ENCODE measurements at regions not wholly inside any gene's neighbourhood (a gene's known extent, or its start where the extent isn't known, plus 50 kb on each side); places are given as distances from the start of the nearest gene placed in this dataset.

DNA sequence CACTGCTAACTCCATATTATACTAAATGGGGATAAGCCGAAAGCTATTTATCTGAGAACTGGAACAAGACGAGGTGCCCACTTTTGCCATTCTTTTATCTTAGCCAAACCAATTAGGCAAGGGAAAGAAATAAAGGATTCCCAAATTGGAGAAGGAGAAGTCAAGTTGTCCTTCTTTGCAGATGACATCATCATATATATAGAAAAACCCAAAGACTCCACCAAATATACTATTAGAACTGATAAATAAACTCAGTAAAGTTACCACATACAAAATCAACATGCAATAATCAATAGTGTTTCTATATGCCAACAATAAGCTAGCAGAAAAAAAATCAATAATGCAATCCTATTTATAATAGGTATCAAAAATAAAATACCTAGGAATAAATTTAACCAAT is 570.3 kb upstream of the EPHA7 start:
- no peak for DNase-seq (ENCODE audit: low read depth in 4 of 4, low spot score in 2 of 4)

DNA sequence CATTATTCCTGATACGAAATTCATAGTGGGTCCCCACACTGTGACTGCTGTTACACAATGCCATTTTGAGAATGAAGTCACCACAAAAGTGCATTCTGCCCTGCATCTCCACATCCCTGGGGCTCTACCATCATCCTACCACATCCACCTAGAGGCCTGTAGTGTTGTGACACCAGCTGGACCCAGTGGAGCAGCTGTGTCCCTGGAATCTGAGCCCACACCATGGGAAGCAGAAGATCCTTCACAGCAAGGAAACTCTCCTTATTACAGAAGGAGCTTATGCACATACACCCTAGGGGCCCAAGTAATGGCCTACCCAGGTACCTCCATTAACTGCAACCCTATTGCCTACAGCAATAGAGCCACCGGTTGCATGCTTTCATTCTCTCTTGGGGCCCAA is 566.6 kb upstream of the EPHA7 start:
- DNase-seq (ENCODE audit: low read depth in 4 of 4, low spot score in 2 of 4): no peak

DNA sequence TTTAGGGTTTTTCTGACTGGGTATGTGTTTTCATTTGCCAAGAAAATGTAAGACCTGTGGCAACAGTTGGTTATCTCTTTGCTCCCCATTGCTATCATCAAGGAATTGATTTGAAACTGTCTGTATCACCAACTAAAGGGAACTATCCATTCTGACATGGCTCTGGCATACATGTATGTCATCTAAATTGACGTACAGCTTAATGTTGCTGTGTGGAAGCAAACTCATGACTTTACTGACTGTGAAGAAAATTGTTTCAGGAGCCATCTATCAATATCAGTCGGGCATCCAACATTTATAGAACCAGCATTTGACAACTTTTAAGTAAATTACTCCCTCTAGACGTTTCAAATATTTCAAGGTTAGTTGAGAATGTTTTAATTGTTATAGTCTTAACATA is 555.8 kb upstream of the EPHA7 start:
- no peak for DNase-seq (ENCODE audit: low read depth in 4 of 4, low spot score in 2 of 4)

DNA sequence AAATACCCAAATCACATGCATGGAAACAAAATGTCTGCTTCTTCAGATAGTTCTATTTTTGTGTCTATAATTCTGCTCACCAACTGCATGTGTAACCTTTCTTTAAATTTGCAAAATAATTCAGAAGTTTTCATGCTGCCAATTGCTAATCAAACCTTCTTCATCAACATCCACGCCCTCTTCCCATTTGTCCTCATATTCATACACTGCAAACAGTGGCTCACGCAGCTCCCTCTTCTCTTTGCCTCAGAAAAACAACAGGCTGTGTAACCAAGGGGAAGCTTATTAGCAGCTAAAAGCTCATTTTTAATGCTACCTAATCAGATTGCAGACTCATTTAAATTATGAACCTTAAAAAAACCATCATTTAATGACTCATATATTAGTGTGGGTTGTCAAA is 555.0 kb upstream of the EPHA7 start:
- DNase-seq (ENCODE audit: low read depth in 4 of 4, low spot score in 2 of 4): no peak

DNA sequence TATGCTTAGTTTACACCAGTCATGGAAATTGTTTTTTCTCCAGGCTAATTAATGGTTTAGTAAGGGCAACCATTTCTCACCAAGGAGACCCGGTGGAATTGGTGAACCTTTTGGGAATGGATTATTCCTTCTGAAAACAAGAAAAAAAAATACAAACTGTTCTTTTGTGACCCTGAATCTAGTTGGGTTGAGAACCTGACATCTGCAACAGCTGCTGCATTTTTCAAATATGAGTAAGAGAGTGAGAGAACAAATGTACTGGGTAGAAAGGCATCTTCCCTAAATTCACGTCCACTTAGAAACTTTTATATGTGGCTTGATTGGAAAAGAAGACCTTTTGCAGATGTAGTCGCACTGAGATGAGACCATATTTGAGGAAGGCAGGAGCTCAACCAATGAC is 553.4 kb upstream of the EPHA7 start:
- DNase-seq (ENCODE audit: low read depth in 4 of 4, low spot score in 2 of 4): no peak

DNA sequence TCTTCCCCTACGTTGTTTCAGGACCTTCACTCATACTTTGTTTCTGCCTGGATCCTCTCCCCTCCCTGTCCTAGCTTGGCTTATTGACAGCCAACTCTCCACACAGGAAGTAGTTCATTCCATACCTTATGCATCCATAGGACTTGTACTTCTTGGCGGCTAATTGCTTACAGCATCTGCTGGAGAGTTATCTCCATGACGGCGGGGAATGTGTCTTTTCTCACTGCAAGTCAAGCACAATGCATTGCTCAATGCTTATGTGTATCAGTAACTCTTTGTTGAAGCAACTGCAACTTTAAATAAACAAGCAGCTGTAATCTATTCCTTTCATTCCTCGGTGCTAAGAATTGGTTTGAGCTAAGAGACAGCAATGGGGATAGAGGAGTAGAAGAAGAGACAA is 551.3 kb upstream of the EPHA7 start:
- DNase-seq (ENCODE audit: low read depth in 4 of 4, low spot score in 2 of 4): no peak

DNA sequence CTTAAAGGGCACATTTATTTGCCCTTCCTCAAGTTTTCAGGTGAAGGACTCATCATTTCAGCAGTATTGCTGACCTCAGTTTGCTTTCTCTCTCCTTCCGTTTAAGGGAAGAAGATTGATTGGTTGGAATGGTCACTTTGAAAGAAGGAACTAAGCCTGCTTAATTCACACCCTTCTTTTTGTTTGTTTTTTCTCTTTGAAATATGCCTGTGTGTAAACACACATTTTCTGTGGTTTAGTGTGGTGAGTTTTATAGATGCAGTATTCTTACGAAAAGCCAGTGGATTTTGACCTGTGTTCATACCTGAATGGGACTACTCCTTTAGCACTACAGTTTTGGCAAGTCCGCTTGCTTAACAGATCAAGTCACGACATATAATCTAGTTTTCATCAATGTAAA is 548.8 kb upstream of the EPHA7 start:
- DNase-seq (ENCODE audit: low read depth in 4 of 4, low spot score in 2 of 4): no peak

DNA sequence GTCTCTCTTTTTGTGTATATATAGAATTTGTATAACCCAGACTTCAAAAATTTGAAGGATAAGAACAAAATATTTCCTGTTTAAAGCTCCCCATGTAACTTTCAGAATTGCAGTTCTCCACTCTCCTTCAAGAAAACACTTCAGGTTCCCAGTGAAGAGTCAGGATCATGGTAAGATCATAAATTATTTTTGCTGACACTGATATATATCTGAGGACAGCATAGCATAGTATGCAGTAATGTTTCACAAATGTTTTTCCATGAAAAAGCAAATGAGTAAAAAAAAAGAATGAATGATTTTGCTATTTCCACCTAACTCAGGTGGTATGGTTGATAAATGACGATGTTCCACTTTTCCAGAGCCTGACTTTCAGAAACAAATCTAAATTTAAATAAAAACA is 545.6 kb upstream of the EPHA7 start:
- no peak for DNase-seq (ENCODE audit: low read depth in 4 of 4, low spot score in 2 of 4)

DNA sequence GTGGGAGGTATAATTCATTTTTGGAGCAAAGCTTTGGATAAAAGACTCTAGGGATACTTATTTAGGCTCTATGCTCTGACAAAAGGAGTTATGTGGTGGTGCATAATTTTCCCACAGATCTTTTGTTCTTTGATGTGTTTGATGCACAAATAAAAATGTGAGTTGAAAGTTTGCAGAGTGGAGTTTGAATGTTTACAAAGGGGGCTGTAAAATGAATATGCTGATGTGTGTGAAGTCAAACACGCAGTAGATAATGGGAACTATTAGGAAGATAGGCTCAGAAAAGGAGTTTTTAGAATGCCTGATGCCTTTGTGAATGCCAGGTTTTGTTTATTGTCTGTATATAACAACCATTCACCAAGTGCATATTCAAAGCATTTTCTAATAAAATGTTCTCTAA is 545.0 kb upstream of the EPHA7 start:
- DNase-seq (ENCODE audit: low read depth in 4 of 4, low spot score in 2 of 4): no peak

DNA sequence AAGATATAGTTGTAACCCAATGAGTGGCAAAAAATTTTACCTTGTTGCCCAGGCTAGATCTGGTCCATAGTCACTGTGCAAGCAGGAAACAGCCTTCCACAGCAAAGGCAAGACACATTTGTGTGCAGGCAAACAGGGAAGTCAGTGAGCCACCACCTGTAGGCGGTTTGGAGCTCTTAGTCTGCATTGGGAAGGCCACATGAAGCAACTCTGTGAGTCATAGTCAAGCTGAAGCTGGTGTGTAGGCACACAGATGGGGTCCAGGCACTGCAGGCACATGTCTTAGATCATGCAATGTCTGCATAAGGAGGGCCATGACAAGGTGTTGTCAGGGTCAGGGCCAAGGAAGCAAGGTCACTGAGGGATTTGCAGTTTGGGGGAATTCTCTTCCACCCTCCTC is 543.2 kb upstream of the EPHA7 start:
- no peak for DNase-seq (ENCODE audit: low read depth in 4 of 4, low spot score in 2 of 4)

DNA sequence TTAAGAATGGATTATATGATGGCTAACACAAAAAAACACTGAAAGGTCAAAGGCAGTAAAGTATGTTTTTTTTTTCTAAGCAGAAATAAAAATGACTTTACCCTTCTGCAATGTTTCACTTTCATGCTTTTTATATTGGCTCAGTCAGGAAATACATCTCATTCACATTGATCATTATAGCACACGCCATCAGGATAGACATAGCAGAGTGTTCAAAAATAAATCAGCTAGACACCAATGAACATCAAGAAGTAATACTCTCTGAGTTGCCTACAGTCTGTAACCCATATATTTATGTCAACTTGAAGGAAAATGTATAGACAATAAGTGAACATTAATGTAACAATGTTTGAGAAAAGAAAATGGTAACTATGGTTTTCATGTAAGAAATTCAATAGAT is 535.2 kb upstream of the EPHA7 start:
- DNase-seq (ENCODE audit: low read depth in 4 of 4, low spot score in 2 of 4): no peak

DNA sequence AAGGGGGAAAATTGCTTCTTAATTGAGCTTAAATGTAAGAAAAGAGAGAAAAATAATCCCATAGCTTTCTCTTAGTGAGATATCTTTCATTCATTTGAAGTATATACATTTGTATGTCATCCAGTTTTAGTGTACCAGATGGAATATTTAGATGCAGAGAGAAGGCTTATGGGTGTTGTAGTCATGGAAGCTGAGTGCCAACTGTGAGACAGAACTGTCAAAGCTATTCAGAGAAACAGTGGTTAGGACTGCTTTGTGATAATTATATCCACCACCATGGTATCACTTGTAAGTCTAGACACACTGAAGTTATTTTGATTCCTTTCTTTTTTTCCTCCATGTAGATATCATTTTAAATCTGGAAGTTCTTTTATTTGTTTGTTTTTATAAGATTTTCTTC is 524.3 kb upstream of the EPHA7 start:
- DNase-seq (ENCODE audit: low read depth in 4 of 4, low spot score in 2 of 4): no peak

DNA sequence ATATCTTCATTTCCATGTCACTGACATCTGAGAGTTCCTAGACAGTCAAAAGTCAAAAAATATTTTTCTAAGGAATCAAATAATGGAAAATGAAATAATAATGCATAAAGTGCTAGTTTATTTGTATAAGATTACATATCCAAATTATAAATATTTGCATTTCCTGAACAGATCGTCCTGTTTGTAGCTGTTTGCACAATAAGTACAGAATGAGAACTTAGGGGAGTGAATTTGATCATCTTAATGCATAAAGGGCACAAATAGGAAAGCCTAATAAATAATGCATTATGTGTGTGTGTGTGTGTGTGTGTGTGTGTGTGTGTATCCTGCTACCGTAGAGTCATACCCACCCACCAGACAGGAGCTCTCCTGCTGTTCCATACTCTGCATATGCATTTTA is 521.0 kb upstream of the EPHA7 start:
- no peak for DNase-seq (ENCODE audit: low read depth in 4 of 4, low spot score in 2 of 4)

DNA sequence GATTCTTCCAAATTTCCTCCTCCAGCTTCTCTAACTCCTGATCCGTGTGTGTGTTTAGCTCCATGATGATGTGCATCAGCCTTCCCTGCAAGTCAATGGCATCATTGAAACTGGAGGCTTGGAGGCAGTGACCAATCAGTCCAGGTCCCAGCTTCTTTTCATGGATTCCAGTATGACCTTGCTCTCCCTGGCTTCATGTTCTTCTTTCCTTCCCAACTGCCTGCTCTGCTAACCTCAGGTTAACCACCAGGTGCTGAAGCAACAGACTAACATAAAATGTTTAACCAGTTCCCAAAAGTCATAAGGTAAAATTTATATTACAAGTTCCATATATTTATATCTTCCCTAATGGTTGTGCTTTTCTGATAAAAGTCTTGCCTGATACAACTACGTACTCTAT is 512.8 kb upstream of the EPHA7 start:
- no peak for DNase-seq (ENCODE audit: low read depth in 4 of 4, low spot score in 2 of 4)

DNA sequence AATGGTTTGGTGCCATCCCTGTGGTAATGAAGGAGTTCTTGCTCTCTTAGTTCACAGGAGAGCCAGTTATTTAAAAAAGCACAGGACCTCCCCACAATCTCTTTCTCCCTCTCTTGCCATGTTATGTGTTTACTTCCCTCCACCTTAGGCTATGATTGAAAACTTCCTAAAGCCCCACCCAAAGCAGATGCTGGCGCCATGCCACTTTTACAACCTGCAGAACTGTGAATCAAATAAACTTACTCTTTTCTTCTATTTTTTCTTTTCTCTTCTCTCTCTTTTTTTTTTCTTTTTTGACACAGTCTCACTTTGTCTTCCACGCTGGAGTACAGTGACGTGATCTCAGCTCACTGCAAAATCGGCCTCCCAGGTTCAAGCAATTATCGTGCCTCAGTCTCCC is 508.4 kb upstream of the EPHA7 start:
- no peak for DNase-seq (ENCODE audit: low read depth in 4 of 4, low spot score in 2 of 4)

DNA sequence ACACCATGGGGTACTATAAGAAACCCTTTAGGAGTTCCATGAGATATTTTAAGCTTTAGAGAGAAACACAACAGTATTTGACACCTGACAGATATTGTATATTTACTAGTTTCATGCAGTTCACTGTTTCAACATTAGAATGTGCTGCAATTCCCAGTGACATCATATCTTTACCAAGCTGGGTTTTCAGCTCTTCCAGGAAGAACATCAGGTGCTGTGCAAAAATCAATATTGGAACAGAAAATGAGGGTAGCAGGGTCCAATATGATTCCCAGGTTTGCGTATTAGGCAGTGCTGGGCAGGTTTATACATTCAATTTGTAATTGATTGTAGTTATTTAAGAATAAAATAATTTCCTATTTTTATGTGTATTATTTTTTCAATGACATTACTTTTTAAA is 500.0 kb upstream of the EPHA7 start:
- no peak for DNase-seq (ENCODE audit: low read depth in 4 of 4, low spot score in 2 of 4)

DNA sequence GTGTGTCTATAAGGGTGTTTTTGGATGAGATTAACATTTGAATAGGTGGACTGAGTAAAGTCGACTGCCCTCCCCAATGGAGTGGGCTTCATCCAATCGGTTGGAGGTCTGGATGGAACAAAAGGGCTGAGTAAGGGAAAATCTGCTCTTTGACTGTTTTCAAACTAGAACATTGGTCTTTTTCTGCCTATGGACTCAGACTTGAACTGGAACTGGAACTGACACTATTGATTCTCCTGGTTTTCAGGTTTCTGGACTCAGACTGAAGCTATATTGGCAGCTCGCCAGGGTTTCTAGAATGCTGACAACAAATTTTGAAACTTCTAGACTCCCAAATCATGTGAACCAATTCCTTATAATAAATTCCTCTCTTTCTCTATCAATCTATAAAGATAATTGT is 498.9 kb upstream of the EPHA7 start:
- no peak for DNase-seq (ENCODE audit: low read depth in 4 of 4, low spot score in 2 of 4)

DNA sequence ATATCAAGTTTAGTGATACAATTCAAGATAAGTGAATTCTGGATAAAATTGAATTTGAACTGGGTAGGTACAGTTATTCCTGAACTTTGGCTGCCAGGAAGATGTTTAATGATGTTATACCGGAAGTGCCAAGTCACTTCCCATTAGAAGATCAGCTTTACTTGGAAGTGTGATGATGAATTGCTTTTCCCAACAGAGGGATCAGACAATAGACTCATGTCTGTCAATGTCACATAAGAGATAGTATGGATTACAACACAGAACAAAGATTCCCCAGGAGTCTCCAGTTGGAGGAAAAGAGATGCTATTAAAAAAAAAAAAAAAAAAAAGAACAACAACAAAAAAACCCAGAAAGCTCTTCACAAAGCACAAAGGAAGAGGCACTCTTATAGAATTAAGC is 497.9 kb upstream of the EPHA7 start:
- DNase-seq (ENCODE audit: low read depth in 4 of 4, low spot score in 2 of 4): no peak

DNA sequence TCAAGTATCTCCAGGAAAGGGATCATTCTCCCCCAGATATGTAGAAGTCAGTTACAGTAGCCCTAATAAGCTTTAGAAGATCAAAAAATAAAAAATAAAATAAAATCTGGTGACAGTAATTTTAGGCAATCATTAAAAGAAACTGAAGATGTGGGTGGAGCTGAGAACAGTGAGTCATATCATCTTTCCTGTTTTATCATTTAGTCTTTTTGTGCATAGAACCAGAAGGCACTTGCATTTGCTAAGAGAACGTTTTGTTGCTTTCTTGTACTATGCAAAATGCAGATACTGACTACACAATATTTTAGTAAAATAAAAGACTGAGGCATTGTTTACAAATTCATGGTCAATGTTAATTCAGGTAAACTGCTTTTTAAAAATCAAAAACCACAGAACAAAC is 497.4 kb upstream of the EPHA7 start:
- no peak for DNase-seq (ENCODE audit: low read depth in 4 of 4, low spot score in 2 of 4)

DNA sequence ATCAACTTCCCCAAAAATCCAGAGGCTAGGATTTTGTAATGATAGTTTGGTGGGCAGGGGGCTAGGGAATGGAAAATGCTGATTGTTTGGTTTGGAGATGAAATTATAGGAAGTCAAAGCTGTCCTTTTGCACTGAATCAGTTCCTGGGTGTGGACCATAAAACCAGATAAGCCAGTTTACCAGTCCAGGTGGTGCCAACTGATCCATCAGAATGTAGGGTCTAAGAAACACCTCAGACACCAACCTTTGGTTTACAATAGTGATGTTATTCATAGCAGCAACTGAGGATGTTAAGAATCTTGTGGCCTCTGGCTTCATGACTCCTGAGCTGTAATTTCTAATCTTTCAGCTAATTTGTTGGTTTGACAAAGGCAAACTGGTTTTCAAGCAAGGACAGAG is 496.6 kb upstream of the EPHA7 start:
- DNase-seq (ENCODE audit: low read depth in 4 of 4, low spot score in 2 of 4): no peak

DNA sequence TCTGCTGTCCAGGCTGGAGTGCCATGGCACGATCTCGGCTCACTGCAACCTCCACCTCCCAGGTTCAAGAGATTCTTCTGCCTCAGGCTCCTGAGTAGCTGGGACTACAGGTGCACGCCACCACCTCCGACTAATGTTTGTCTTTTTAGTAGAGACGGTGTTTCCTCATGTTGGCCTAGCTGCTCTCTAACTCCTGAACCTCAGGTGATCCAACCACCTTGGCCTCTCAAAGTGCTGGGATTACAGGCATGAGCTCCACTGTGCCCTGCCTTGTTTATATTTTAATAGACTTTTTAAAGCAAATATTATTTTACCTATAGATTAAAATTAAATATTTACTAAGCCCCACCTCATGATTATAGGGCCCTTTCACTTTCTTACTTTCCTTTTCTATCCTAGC is 483.2 kb upstream of the EPHA7 start:
- no peak for DNase-seq (ENCODE audit: low read depth in 4 of 4, low spot score in 2 of 4)

DNA sequence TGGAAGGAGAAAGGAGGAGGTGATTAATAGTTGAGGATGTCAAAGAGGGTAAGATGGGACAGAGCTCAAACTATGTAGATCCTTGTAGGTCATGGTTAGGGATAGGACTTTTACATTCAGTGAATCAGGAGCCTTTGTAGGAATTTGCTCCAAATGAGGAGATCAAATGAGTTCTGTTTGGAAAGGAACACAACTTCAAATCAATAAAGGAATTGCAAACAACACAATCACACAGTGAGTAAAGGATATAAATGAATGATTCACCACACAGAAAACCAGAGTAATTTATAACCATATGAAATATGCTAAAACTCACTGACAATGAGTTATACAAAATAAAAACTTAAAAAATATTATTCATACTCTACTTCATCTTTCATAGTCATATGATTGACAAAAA is 480.8 kb upstream of the EPHA7 start:
- DNase-seq (ENCODE audit: low read depth in 4 of 4, low spot score in 2 of 4): no peak

DNA sequence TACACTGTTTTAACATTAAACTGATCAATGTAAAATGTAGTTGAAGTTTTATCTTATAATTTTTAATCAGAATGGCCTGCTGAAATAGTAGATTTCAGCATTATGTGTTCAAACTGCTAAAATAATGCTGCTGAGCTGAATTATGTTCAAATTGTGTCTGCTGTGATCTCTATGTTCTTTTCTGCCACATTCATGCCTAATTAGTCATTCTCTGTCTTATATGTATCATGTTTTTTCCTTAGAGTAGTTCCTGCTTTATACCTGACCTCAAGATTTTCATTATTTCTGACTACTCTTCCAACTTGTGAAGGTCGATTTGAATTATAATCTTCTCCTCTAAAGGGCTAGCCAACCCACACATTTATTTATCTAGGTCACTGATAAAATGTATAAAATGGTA is 476.7 kb upstream of the EPHA7 start:
- no peak for DNase-seq (ENCODE audit: low read depth in 4 of 4, low spot score in 2 of 4)

DNA sequence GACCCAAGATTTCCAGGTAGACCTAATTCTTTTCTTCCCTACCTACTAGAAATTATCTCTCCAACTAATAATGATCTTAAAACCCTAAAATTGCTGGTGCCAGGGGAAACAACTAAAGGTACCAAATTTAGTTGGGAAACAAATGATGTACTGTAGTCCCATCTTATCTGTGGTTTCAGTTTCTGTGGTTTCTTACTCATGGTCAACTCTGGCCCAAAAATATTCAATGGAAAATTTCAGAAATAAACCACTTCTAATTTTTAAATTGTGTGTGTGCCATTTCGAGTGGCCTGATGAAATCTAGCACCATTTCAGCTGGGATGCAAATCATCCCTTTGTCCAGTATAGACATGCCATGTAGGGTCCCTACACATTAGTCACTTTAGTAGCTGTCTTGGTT is 475.2 kb upstream of the EPHA7 start:
- no peak for DNase-seq (ENCODE audit: low read depth in 4 of 4, low spot score in 2 of 4)

All from left renal cortex interstitium (tissue), 4 donors.